SK-N-DZ (cell line): ENCODE measurements at regions not wholly inside any gene's neighbourhood (a gene's known extent, or its start where the extent isn't known, plus 50 kb on each side); places are given as distances from the start of the nearest gene placed in this dataset.
"Not testable (repeated sequence)": the region's sequence is repeated elsewhere in the genome, so short reads cannot be mapped to it uniquely, and the experiment has no call there.

Source experiments
- DNase-seq: peaks from one replicate; pipeline ENCODE4 v3.0.0-alpha.2; 2015; ENCODE audit warnings: low spot score

- DNase-seq, result no peak
These were observed 614.3 kb upstream of the ADAMTS5 start for GRCh38 chr21:27581168-27581567.

- no peak for DNase-seq
These were observed 613.4 kb upstream of the ADAMTS5 start for GRCh38 chr21:27580276-27580675.

DNA sequence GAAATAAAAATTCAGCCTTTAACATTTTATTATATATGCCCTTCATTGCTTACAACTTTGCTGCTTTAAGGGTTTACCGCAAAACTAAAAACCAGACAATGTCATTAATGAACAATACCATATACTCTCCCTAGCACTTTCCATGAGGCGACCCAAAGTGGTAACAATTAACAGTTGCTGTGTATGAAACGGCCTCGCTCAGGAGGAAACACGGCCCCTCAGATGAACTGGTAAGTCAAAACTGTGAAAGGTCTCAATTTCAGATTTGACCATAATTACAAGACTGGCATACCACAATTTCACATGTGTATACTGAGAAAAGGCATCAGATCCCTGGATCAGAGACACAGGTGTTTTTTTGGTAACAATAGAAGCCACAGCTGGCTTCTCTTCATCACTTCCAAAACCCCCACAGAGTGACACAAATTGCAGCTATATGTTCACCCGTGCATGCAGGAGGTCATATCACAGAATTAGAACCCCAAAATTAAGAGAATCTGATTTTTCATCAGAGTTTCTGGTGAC is 611.9 kb upstream of the ADAMTS5 start:
- no peak for DNase-seq

- no peak for DNase-seq
These were observed 605.8 kb upstream of the ADAMTS5 start for GRCh38 chr21:27572696-27573095.

- no peak for DNase-seq
These were observed 604.8 kb upstream of the ADAMTS5 start for GRCh38 chr21:27571706-27572105.

- DNase-seq, result no peak
These were observed 603.5 kb upstream of the ADAMTS5 start for GRCh38 chr21:27570306-27570868.

- DNase-seq, result no peak
These were observed 602.9 kb upstream of the ADAMTS5 start for GRCh38 chr21:27569831-27570230.

DNA sequence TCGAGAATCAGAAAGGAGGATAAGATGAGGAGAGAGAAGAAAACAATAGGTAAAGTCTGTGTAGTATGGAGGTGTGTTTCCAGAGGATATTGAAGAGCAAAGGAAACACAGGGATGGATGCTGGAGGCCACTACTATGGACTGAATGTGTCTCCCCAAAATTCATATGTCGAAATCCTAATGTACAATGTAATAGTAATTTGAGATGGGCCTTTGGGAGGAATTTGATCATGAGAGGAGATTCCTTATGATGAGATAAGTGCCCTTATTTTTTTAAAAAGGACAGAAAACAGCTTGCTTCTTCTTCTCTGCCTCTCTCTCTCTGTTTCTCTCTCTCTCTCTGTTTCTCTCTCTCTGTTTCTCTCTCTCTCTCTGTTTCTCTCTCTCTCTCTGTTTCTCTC is 602.2 kb upstream of the ADAMTS5 start:
- DNase-seq, result no peak

- DNase-seq, result no peak
These were observed 600.5 kb upstream of the ADAMTS5 start for GRCh38 chr21:27567381-27567780.

GRCh38 chr21:27566521-27566920 is 599.6 kb upstream of the ADAMTS5 start:
- DNase-seq, result no peak

DNA sequence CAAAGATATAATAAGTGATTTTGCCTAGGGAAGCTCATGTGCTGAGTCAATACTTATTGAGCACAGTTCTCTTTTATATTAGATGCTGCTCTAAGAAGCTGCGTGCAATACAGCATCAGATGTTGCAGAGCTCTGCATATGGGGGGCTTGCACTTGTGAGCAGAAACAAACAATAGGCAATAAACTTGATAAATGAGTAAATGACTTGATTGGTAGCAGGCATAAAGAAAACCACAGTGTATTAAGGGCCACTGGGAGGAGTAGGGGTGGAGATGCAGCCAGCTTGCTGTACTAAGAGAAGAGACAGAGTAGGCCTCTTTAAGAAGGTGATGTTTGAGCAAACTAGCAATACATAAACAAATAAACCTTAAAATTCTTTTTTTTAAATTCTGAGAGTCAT is 598.5 kb upstream of the ADAMTS5 start:
- DNase-seq, result no peak

- DNase-seq, result peak; percentile 42
These were observed 597.9 kb upstream of the ADAMTS5 start for GRCh38 chr21:27564684-27565301.

- DNase-seq, result no peak
These were observed 595.4 kb upstream of the ADAMTS5 start for GRCh38 chr21:27562303-27562702.

DNA sequence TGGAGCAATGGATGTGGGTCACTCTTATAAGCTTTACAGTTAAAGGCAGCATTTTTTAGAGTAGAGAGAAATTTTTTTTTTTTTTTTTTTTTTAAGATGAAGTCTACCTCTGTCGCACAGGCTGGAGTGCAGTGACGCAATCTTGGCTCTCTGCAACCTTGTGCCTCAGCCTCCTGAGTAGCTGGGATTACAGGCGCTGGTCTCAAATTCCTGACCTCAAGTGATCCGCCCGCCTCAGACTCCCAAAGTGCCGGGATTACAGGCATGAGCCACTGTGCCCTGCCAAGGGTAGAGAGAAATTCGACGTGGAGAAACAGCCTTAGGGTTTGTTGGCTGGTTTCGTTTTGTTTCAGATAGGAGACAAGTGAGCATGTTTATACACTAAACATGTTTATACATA is 594.2 kb upstream of the ADAMTS5 start:
- no peak for DNase-seq

- DNase-seq, result no peak
These were observed 590.5 kb upstream of the ADAMTS5 start for GRCh38 chr21:27557356-27557755.

DNA sequence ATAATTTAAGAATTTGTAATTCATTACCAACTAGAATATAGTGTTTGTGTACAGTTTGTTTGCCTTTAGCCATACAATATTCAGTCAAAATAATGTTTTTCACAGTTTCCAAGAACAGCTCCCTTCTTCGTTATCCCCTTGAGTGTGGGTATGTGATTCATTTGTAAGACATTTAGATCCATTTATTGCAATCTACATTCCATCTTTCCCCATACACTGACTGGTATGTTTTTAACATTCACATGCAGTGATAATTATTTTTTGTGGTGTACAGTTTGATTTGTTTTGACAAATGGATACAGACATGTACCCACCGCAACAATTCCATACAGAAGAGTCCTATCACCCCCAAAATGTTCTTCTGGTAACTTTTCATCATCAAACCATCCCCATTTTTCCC is 589.1 kb upstream of the ADAMTS5 start:
- DNase-seq, result no peak

DNA sequence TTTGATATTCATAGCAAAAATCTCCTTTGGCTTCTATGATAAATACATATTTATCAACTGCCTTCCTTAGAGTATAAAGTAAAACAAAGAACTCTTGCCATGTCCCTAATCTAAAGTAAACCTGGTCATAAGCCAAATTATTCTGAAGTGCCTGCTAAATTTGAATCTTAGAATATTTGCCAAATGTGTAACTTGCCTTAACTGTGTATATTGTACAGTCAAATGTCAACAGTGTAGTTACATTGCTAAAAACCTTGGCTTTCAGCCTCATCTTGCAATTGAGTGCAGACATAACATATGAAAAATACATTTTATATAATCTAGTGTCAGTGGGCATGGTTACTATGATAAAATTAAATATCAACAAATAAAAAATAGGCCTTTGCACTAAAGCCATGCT is 583.4 kb upstream of the ADAMTS5 start:
- DNase-seq, result no peak

GRCh38 chr21:27548486-27548885 is 581.6 kb upstream of the ADAMTS5 start:
- no peak for DNase-seq

DNA sequence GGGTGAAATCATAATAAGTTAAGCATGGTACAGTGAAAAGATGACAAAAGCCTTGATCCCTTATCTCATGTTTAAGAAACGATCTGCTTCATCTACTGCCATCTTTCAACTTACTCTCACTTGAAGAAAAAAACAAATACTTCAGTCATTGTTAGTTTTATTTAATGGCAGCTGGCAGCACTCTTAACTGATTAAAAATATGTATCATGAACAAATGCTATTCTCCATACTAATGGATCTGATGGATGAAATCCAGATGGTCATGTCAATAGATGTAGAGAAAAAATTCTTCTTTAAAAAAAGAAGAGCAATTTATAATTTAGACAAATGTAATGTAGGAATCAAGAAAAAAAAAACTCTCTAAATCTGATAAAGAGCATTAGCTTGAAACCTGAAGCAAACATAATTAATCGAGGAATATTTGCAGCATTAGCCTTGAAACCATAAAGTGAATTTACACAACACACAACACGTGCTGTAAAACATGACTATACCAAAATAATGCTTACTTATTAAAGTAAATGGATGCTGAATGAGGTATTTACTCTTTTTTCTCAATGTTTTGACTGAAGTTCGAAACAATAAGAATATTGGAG is 579.0 kb upstream of the ADAMTS5 start:
- DNase-seq, result no peak

GRCh38 chr21:27542126-27542525 is 575.2 kb upstream of the ADAMTS5 start:
- not testable (repeated sequence) for DNase-seq

- DNase-seq, result no peak
These were observed 569.4 kb upstream of the ADAMTS5 start for GRCh38 chr21:27536319-27536718.

- no peak for DNase-seq
These were observed 568.3 kb upstream of the ADAMTS5 start for GRCh38 chr21:27535188-27535587.

GRCh38 chr21:27534206-27534605 is 567.3 kb upstream of the ADAMTS5 start:
- no peak for DNase-seq
